Uterus (tissue), 3 donors: ENCODE measurements at regions not wholly inside any gene's neighbourhood (a gene's known extent, or its start where the extent isn't known, plus 50 kb on each side); places are given as distances from the start of the nearest gene placed in this dataset.
"Not testable (repeated sequence)": the region's sequence is repeated elsewhere in the genome, so short reads cannot be mapped to it uniquely, and the experiment has no call there.

ENCODE experiments used
- DNase-seq, 2 donors: peaks; one replicate each; pipeline ENCODE4 v3.0.0-alpha.2; 2019 to 2020
- H3K27ac ChIP-seq, 2 donors: fragments of 200-600 bp; sonication (generic); 1 replicate in 1 of 2; 2 replicates in 1 of 2; pipeline ENCODE4 v1.5.1; 2016 to 2018
- H3K27me3 ChIP-seq, 2 donors: fragments of 200-600 bp; sonication (generic); one replicate each; pipeline ENCODE4 v1.5.1; 2018 to 2019; ENCODE audit warnings: control low read depth in 1 of 2
- H3K36me3 ChIP-seq, 2 donors: fragments of 200-600 bp; sonication (generic); one replicate each; pipeline ENCODE4 v1.5.1; 2019; ENCODE audit warnings: control low read depth in 1 of 2
- H3K4me1 ChIP-seq, 2 donors: fragments of 200-600 bp; sonication (generic); one replicate each; pipeline ENCODE4 v1.5.1; 2018 to 2019; ENCODE audit warnings: control low read depth in 1 of 2
- H3K4me3 ChIP-seq, 2 donors: fragments of 200-600 bp; sonication (generic); 1 replicate in 1 of 2; 2 replicates in 1 of 2; pipeline ENCODE4 v1.5.1; 2018 to 2019; ENCODE audit warnings: mild to moderate bottlenecking in 1 of 2
- H3K9me3 ChIP-seq, 2 donors: fragments of 200-600 bp; sonication (generic); one replicate each; pipeline ENCODE4 v1.5.1; 2019; ENCODE audit warnings: control low read depth in 1 of 2
- POLR2A ChIP-seq, 2 donors: fragments of 450-650 bp; IDR thresholded peaks; one replicate each; pipeline ENCODE4 v1.6.1; 2016; ENCODE audit warnings: antibody characterized with exemption in 2 of 2, mild to moderate bottlenecking in 1 of 2, moderate library complexity in 1 of 2
- intact Hi-C: fragments of 100-400 bp; cut with DNase I; formaldehyde crosslinking; loops from one replicate; pipeline ENCODE4 v1.15.1; 2023; ENCODE audit warnings: low total_unique reads
- TF ChIP-seq, protein P1 (sequence below), 4 experiments: fragments of 200-600 bp in 2 of 4; fragments of 450-650 bp in 2 of 4; sonication (generic) in 2 of 4; IDR thresholded peaks; one replicate each; pipeline ENCODE4 v1.5.1; 2016 to 2019; ENCODE audit warnings: antibody characterized with exemption in 4 of 4, mild to moderate bottlenecking in 2 of 4, moderate library complexity in 1 of 4
- donor health status: DM: yes; HTN: yes; CAD: no.

DNA sequence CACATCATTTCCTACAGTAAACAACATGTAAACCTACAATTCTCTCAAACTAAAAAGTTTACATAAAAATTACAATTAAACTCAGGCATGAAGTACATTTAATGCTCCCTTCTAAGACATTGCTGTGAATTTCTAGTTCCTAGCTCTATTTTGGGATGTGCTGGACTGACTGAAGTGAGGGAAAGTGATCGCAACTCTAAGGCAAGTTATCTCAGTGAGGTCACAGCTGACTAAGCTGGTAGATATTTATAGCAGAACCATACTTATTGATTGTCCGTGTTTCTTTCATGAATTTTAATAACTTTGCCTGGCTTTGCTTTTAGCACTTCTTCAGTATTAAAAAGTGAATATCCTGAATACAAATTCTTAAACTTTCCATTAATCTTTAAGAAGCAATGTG lies 570.4 kb upstream of the GALNTL6 start:
- Histone ChIP-seq H3K9me3 (no peaks in the 10 kb centered on the region), H3K27me3 (no peaks in the 10 kb centered on the region), H3K27ac (no peak overlapping the region), H3K4me1 (no peaks in the 10 kb centered on the region), H3K4me3 (no peak overlapping the region), H3K36me3 (no peaks in the 10 kb centered on the region)
- no peak for DNase-seq
- intact Hi-C loops: no loop called here
- TF ChIP-seq POLR2A (IDR thresholded peaks at IDR 0.05): no peak
- TF ChIP-seq, protein P1, sequence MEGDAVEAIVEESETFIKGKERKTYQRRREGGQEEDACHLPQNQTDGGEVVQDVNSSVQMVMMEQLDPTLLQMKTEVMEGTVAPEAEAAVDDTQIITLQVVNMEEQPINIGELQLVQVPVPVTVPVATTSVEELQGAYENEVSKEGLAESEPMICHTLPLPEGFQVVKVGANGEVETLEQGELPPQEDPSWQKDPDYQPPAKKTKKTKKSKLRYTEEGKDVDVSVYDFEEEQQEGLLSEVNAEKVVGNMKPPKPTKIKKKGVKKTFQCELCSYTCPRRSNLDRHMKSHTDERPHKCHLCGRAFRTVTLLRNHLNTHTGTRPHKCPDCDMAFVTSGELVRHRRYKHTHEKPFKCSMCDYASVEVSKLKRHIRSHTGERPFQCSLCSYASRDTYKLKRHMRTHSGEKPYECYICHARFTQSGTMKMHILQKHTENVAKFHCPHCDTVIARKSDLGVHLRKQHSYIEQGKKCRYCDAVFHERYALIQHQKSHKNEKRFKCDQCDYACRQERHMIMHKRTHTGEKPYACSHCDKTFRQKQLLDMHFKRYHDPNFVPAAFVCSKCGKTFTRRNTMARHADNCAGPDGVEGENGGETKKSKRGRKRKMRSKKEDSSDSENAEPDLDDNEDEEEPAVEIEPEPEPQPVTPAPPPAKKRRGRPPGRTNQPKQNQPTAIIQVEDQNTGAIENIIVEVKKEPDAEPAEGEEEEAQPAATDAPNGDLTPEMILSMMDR (IDR thresholded peaks at IDR 0.05): no peak

- DNase-seq: no peak
- H3K9me3 ChIP-seq: no peaks in the 10 kb centered on the region
- intact Hi-C loops: no loop called here
- H3K36me3 ChIP-seq: no peaks in the 10 kb centered on the region
- no peaks in the 10 kb centered on the region for H3K4me1 ChIP-seq
- H3K27me3 ChIP-seq: no peaks in the 10 kb centered on the region
- no peak overlapping the region for H3K4me3 ChIP-seq
- TF ChIP-seq POLR2A (IDR thresholded peaks at IDR 0.05): no peak
- TF ChIP-seq, protein P1 (IDR thresholded peaks at IDR 0.05): no peak
- H3K27ac ChIP-seq: no peak overlapping the region
These were observed 574.0 kb upstream of the GALNTL6 start for GRCh38 chr4:171239196-171239595.

DNA sequence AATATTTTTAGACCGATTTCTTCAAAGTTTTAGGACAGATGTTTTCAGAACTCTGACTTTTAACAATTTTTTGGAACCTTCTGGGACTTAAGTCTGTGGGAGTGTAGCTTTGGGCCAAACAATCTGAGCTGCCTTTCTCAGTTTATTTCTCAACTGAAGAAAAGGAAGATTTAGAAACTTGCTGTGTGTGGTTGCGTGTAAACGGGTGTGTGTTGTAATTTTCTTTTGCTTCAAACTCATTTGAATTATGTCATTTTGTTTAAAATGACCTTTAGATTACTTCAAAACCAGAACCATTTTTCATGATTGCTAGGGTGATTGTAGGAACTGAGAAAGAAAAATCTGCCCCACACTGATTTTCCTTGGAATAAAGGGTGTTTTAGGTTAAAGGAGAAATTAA lies 577.7 kb upstream of the GALNTL6 start:
- DNase-seq: no peak
- no peaks in the 10 kb centered on the region for H3K9me3 ChIP-seq
- no peaks in the 10 kb centered on the region for H3K36me3 ChIP-seq

DNA sequence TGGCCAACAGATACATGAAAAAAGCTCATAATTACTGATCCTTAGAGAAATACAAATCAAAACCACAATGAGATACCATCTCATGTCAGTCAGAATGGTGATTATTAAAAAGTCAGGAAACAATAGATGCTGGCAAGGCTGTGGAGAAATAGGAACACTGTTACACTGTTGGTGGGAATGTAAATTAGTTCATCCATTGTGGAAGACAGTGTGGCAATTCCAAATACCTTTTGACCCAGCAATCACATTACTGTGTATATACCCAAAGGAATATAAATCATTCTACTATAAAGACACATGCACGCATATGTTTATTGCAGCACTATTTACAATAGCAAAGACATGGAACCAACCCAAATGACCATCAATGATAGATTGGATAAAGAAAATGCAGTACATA lies 583.9 kb upstream of the GALNTL6 start:
- H3K4me1 ChIP-seq, H3K27me3 ChIP-seq, H3K36me3 ChIP-seq, H3K4me3 ChIP-seq, DNase-seq, intact Hi-C loops, H3K9me3 ChIP-seq, H3K27ac ChIP-seq: not testable (repeated sequence)

More for the DNA sequence above, 577.7 kb upstream of the GALNTL6 start:
- no peaks in the 10 kb centered on the region for H3K27me3 ChIP-seq
- intact Hi-C loops: no loop called here
- H3K27ac ChIP-seq: no peak overlapping the region
- no peak for TF ChIP-seq POLR2A (IDR thresholded peaks at IDR 0.05)
- TF ChIP-seq, protein P1 (IDR thresholded peaks at IDR 0.05): no peak
- H3K4me1 ChIP-seq: no peaks in the 10 kb centered on the region
- H3K4me3 ChIP-seq: no peak overlapping the region

DNA sequence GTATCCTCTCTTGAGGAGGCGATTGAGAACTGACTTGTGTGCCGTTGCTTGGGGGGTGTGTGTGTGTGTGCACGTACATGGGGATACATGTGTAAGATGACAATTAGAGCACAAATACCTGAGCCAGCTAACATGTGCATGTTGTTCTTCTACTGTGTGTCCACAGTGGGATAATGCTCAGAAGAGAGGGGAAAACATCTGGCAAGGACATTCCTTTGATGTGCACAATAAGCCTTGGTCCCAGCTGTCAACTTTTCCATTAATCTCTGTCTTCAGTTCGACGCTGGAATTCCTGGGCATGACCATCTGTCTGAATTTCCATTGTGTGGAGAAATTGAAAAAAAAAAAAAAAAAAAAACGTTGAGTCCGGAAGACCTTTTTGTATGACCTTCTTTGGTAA lies 592.0 kb upstream of the GALNTL6 start:
- Histone ChIP-seq H3K36me3 (no peaks in the 10 kb centered on the region), H3K27me3 (no peaks in the 10 kb centered on the region), H3K4me1 (no peaks in the 10 kb centered on the region), H3K4me3 (no peak overlapping the region), H3K9me3 (no peaks in the 10 kb centered on the region), H3K27ac (no peak overlapping the region)
- intact Hi-C loops: no loop called here
- TF ChIP-seq, protein P1 (IDR thresholded peaks at IDR 0.05): no peak
- no peak for TF ChIP-seq POLR2A (IDR thresholded peaks at IDR 0.05)
- no peak for DNase-seq

DNA sequence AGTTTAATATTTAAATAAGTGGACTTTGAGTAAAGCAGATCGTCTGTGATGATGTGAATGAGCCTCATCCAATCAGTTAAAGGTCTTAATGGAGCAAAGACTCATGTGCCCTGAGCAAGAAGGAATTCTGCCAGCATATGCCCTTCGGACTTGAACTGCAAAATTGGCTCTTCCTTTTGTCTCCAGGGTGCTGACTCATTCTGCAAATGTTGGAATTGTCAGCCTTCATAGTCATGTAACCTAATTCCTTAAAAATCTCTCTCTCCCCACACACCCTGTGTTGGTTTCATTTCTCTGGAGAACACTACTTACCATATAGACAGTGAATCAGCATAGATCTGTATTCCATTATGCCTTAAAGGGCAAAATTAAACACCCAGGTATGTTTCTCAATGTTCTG lies 609.8 kb upstream of the GALNTL6 start:
- Histone ChIP-seq H3K36me3 (no peaks in the 10 kb centered on the region), H3K4me1 (no peaks in the 10 kb centered on the region), H3K27ac (no peak overlapping the region), H3K4me3 (no peak overlapping the region), H3K9me3 (no peaks in the 10 kb centered on the region), H3K27me3 (no peaks in the 10 kb centered on the region)
- TF ChIP-seq, protein P1 (IDR thresholded peaks at IDR 0.05): no peak
- no peak for TF ChIP-seq POLR2A (IDR thresholded peaks at IDR 0.05)
- intact Hi-C loops: no loop called here
- no peak for DNase-seq
